ENCODE measurements at regions not wholly inside any gene's neighbourhood (a gene's known extent, or its start where the extent isn't known, plus 50 kb on each side); places are given as distances from the start of the nearest gene placed in this dataset.

DNA sequence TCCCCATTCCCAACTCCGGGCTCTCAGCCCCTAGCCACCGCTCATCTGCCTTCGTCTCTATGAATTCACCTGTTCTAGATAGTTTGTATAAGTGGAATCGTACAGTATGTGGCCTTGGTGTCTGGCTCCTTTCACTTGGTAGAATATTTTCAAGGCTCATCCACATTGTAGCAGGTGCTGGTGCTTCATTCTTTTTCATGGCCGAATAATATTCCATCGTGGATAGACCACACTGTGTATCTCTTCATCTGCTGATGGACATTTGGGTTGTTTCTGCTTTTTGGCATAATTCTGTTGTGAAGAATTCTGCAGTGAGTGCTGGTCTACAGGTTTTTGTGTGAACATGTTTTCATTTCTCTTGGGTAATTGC, 324.2 kb downstream of the SEC14L1 start:
- no peak for DNase-seq

DNA sequence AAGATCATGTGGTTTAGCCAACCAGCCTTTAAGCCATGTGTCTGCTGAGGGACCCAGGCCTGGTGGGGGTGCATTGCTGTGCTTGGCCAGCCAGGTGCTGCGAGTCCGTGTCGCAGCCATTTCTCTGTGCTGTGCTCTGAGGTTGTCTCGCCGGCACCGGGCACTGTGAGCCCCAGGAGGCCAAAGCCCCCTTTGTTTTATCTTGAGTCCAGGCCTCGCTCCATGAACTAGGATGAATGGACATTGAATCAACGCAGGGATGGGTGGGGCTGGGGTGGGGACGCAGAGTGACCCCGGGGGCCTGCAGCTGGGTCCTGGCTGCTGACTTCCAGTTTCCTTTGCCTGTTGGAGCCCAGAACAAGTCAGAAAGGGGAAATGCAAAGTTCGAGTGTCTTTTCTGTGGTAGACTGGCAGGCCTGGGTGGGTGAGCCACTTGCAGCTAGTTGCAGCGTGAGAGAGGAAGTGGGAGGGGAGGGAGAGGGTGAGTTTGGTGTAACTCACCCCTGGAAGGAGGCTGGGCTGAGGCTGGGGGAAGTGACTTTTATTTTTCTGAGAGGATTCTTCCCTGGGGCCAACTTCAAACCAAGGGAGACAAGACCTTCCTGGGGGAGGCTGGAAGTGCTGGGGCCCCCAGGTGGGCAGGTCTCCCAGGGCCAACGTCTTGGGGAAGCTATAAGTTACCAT, 324.7 kb downstream of the SEC14L1 start:
- DNase-seq = peak; percentile 90

DNA sequence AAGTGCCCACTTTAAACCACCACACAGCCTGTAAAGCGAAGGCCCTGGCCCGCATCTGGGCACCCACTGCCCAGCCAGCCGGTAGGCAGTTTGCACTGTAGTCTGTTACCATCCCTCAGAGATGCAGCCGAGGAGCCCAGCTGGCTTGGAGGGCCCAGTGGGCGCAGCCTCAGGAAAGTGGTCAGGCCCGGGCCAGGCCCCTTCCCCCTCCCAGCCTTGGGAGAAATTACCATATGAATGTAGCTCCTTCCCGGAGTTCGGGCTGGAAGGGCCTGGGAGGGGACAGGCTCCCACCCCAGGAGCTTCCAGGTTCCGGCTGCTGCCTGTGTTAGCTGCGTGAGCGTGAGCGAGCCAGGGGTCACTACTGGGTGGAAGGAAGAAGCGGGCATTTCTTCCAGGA, 325.4 kb downstream of the SEC14L1 start:
- DNase-seq = no peak

DNA sequence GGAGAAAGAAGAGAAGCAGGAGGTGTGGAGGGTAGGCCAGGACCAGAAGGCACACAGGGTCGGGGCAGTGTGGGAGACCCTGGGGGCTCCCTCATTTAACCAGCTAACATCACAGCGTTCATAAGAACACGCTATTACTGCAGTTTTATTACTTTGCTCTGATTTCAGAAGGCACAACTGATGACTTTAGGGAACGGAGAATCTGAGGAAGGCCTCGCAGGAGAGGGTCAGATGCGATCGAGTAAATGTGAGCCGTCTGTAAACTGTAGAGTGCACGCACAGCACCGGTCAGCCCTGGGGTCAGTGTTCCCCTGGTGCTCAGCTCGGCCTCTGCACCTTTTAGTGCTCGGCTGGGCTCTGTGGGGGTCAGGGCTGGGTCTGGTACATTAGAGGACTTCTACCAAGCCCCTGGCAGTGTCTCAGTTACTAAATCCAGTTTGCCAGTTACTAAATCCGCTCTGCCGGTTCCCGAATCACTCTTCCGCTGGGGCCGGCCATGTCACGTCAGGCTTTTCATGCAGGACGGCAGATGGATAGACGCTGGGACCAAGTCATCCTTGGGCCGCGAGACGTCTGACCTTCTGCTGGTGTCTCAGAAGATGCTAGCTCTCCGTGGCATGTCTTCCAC, 325.9 kb downstream of the SEC14L1 start:
- no peak for DNase-seq

DNA sequence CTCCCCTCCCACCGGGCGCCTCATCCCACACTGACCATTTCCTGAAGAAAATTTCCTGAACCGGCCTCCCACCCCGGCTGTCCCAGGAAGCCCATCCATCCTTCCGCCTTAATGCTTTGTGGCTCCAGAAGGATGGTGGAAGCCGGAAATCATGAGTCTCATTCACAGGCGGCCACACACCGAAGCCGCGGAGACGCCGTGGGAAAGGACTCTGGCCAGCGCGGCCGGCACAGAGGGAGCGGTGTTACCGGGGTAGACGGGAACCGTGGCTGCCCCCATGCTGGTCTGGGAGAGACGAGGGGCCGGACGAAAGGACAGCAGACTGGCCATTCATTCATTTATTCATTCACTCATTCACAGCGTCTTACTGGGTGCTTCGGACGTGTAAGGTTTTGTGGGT, 326.8 kb downstream of the SEC14L1 start:
- DNase-seq = no peak

DNA sequence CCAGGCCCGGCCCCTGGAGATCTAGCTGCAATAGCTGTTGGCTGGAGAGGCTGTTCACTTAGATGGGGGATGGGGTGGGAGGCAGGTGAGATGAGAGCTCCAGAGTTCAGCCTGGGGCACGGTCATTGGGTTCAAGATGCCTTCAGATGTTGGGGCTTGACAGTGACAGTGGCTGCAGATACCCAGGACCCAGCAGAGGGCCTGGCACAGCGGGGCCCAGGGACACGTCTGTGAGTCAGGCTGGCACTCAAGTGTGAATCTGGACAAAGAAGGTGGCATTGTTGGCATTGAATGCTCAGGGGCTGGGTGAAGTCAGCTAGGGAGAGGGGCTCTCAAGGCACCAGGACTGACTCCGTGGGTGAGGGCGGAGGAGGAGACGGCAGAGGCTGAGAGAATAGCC, 328.1 kb downstream of the SEC14L1 start:
- no peak for DNase-seq

DNA sequence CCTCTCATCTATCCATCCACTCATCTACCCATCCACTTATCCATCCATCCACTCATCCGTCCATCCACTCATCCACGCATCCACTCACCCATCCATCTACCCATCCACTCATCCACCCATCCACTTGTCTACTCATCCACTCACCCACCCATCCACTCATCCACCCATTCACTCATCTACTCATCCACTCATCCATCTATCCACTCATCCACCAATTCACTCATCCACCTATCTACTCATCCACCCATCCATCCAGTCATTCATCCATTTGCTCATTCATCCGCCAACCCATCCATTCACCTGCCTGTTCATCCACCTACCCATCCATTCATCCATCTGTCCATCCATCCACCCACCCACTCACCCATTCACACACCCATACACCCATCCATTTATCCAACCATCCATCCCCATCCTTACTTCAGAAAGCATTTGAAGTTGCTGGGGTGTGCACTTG, 329.6 kb downstream of the SEC14L1 start:
- DNase-seq = no peak

DNA sequence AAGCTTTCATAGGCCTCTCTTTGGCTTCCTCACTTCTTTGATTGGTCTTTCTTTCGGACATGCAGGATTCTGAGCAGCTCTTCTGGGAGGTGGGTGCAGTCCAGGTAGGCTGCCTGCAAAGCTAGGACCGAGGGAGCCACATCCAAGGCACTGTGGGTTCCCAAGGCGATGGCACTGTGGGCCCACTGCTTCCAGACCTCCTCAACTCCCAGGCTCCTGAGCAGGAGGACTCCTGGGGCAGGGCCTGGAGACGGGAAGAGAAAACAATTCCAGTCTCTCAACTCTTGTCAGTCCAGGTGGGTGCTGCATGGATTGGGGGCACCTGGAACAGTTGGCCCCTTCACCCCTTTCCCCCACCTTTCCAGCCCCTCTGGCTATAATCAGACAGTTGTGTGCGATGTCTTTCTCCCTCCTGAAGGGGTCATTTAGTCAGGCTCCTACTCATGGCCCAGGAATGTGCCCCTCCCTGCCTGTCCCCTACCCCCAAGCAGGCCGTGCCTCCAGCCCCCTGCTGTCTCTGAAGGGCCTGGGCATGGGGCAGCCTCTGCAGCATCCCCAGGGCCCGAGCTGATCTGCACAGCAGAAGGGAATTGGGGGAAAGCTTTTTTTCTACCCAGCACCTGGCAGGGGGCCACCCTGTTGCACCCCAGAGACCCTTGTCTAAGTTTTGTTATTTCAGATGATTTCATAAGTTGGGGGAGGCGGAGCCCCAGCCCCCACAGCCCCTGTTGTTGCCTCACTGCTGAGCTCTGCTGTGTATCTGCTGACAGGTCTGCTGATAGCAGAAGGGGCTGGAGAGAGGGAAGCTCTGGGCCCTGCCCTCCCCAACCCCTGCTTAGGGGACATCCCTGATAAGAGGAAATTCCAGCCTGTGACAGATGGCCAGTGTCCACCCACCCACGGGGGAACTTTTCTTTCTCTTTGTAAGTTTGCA, 330.3 kb downstream of the SEC14L1 start:
- DNase-seq = no peak

DNA sequence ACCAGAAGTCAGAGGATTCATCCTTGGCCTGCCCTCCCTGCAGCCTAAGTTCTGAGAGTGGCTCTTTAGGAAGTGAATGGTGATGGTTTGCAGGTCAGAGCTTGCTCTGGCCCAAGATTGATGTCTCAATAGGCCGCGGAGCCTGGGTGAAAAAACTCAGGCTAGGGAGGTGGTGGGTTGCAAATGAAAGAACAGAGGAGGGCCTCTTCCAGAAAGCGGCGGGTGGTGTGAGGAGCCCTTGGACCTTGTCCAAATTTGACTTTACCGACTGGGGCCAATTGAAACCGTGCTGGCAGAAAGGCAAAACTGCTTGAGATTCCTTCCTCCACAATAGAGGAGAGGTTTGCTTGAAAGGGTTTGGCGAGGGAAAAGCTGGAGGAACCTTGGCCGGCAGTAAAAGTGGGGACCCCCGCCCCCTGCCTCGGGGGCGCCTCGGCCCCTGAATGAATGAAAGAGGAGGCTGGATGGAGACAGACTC, 331.3 kb downstream of the SEC14L1 start:
- DNase-seq = peak; percentile 79

DNA sequence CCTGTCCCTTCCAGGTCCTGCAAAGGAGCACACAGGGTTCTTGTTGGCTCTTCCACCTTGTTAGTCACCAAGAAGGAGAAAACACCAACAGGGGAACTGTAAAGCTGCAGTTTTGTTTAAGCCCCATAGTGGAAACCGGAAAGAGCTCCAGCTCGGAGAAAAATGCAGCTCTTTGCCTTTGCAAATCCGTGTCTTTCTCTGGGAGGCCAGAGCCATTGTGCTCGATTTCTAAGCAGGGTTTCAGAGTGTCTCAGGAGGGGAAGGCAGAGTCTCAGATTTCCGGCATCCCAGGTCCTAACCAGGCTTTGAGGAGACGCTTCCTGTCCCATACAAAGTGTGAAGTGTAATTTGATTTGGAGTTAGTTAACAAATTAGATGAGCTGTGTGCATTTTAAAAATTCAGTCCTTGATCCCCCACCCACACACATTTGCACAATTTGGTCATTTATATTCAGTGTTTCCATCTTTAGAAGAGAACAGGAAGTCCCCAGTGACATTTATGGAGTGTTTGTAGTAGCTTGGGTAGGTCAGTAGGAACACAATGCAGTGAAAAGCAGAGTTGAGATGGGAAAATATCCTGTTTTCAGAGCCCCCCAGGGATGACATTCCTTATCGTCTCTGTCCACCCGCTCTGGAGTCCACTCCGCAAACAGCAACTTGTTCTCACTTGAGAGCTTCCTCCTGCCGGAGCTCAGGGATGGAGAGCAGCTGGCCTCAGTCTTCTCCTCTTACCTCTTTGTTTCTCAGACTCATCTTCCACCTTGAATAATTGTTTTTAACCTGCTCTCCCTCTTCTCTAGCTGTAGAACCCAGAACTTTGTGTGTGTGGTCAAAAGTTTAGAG, 331.9 kb downstream of the SEC14L1 start:
- DNase-seq = peak; percentile 29

DNA sequence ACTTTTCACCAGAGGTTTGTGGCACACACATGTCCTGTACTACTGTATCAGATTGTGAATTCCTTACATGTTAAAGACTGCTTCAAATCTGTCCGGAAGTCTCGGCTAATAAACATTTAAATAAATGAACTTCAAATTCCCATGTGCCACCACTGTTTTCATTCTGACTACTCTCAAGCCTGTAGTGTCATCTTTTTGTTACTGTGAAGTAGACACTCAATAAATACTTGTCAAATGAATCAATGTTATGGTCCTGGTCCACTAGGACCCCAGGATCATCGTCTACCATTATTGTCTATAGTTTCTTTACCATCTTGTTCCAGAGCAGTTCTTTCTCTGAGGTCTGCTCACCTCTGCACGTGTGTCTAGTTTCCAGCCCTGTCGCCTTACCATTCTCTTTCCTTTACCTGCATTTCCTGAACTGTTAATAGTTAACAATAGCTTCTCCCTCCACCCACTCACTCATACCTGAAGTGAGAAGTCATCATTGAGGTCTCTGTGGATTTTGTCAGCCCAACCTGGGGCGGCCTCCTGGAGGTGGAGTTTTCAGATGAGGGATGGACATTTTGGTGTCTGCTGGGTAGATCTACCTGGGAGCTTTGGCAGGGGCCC, 333.0 kb downstream of the SEC14L1 start:
- DNase-seq = no peak

DNA sequence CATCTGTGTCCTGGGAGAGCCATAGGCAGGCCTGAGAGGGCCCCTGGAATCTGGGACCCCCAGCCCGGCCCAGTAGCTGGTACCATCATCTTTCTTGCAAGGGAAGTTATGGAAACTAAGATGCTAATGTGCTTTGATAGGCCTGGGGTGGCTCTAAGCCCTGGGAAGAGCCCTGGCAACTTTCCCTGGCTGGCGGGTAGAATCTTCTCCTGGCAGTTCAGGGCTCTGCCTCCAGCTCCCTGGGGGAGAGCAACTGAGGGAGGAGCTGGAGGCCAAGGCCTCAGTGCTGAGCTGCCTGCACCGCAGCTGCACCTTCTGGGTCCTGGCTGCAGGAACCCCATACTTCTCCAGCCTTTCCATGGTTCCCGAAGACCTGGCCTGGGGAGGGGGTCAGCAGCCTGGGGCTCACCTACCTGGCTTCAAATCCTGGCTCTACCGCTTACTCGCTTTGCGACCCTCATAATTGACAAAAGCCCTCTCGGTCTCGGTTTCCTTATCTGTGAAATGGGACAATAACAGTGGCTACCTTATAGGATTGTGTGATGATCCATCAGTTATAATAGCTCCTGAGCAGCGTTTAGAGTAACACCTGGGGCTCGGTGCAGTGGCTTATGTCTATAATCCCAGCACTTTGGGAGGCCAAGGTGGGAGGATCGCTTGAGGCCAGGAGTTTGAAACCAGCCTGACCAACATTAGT, 333.7 kb downstream of the SEC14L1 start:
- no peak for DNase-seq

DNA sequence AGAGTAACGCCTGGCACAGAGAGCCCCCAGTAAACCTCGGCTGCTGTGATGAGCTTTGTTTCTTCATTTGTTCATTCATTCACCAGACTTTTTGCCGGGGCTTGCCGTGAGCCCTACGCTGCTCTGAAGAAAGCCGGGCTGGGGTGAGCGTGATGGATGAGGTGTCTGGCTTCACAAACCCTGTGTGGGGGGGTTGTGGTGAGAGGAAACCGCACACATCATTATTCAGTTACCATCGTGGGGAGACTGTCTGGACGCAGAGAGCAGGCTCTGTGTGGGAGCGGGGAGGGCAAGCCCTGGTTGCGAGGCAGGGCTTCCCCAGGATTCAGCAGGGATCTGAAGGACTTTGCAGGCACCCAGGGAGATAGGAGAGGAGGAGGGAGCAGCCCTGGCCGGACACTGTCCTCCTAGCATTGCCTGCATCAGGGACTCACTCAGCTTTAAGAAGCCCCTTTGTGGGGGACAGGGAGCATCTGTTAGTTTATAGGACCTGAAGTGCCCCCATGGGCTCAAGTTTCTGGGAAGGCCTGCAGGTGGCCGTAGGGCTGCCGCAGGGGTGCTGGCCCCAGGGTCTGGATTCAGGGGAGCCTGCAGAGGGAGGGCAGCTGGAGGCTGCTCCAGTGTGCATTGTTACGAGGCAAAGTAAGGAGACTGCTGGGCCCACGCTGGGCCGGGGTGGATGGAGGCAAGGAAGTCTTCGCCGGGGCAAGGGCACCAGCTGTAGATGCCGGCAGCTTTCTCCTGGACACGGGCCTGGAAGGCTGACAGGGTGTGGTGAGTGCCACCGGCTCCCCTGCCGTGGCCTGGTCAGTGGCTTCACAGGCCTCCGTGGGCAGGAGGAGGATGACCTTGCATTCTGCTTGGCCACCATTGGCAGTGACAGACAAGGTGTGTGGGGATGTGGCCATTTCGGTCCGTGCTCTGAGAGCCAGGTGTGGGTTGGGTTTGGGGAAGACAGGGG, 334.5 kb downstream of the SEC14L1 start:
- no peak for DNase-seq

DNA sequence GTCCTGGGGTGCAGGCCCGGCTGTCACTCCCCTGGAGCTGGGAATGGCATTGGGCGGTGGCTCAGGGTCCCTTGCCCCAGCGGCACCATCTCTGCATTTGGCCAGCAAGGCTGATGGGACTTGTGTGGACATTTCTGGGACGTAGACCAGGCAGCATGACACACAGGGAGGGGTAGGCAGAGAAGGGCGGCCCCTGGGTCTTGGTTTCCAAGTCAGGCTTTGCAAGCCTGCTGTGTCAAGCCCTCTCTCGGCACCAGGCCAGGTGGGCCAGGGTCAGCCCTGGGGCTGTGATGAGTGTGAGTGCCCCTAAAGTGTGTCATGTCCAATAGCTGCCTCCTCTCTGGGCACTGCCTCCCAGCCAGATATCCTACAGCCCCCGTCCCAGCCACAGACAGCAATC, 335.2 kb downstream of the SEC14L1 start:
- no peak for DNase-seq

DNA sequence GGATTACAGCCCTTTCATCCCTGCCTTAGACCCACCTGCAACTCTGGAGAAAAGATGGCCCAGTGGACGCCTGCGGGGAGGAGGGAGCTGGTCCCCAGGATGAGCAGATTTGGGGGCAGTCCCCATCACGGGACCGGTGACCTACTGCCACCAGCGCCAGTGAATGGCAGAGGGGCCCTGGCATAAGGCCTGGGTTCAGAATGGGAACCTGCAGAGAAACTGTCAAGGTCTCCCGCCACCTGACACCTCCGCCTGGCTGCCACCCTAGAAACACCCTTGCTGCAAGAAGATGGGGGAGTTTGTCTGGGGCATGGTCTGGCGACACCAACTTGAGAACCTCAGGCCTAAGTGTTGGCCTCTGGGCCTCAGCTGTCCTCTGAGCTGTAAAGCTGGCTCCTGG, 335.7 kb downstream of the SEC14L1 start:
- DNase-seq = no peak

DNA sequence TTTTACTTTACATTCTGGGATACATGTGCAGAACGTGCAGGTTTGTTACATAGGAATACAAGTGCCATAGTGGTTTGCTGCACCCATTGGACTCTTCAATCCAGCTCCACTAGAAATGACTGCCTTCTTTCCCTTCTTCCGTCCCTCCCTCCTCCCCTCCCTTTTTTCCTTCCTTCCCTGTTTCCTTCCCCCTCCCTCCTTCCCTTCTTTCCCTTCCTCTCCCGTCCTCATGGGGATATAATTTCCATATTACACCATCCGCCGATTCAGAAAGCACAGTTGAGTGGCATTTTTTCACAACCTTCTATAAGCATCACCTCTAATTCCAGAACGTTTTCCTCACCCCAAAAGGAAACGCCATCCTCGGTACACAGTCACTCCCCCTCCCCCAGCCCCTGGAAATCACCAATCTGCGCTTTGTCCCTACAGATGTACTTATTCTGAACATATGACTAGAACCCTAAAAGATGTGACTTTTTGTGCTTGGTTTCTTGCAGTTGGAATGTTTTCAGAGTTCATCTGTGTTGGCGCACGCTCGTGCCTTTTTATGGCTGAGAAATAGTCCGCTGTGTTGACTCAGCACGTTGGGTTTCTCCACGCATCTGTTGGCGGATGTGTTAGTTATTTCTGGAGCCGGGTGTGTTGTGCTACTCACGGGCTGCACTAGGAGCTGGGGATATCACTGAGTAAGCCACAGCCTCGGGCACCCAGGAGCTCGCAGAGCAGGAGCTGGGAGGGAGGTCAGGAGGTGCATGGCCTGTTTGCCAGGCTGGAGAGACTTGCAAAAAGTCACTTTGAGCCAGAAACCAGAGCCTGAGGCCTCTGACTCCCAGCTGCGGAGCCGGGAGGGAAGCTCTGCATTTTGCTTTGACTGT, 336.4 kb downstream of the SEC14L1 start:
- no peak for DNase-seq

DNA sequence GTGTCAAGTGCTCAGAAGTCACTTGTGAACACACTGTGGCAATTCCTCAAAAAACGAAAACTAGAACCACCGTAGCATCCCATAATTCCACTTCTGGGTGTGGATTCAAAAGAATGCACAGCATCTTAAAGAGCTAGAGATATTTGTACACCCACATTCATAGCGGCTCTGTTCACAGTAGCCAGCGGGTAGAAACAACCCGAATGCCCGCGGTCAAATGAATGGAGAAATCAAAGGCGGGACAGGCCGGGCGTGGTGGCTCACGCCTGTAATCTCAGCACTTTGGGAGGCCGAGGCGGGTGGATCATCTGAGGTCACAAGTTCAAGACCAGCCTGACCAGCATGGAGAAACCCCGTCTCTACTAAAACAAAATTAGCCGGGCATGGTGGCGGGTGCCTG, 337.5 kb downstream of the SEC14L1 start:
- DNase-seq = no peak

DNA sequence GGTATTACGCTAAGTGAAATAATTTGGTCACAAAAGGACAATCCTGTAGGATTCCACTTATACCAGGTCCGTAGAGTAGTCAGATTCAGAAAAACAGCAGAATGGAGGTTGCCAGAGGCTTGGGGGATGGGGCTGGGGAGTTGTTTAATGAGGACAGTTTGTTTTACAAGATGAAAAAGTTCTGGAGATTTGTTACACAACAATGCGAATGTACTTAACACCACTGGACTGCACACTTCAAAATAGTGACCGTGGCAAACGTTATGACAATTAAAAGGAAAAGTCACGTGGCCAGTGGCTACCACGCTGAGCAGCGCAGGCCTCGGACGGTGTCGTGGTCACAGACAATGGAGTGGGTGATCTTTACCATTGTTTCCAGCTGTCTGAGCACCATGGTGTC, 338.1 kb downstream of the SEC14L1 start:
- DNase-seq = no peak

Data from RPMI8226 (cell line).